HCT116 (cell line): ENCODE measurements at regions not wholly inside any gene's neighbourhood (a gene's known extent, or its start where the extent isn't known, plus 50 kb on each side); places are given as distances from the start of the nearest gene placed in this dataset.

Experiments
- POLR2AphosphoS5 ChIP-seq: IDR thresholded peaks from 2 replicates; pipeline ENCODE4 v1.6.1; 2011; ENCODE audit warnings: mild to moderate bottlenecking, low read depth, low read length, moderate library complexity
- RAD21 ChIP-seq: IDR thresholded peaks from 2 replicates; pipeline ENCODE4 v1.6.1; 2012; ENCODE audit warnings: low read depth, mild to moderate bottlenecking

- TF ChIP-seq POLR2AphosphoS5, result no peak
- no peak for TF ChIP-seq RAD21
Measured at GRCh38 chr3:5828251-5828650, 640.7 kb downstream of the EDEM1 start.
